C1 segment of cervical spinal cord (tissue), 14 donors: ENCODE measurements at regions not wholly inside any gene's neighbourhood (a gene's known extent, or its start where the extent isn't known, plus 50 kb on each side); places are given as distances from the start of the nearest gene placed in this dataset.

Experiments used
- DNase-seq, 14 donors: peaks; one replicate each; lab custom pipeline; 2025; lab: John Stamatoyannopoulos, UW

- DNase-seq = no peak
These were observed 51.9 kb upstream of the KLF13 start for GRCh38 chr15:31274496-31275330.

- DNase-seq = peak in 1 of 14 donors; percentile 41
These were observed 51.0 kb upstream of the KLF13 start for GRCh38 chr15:31275331-31276262.

GRCh38 chr15:31276596-31277298, 49.9 kb upstream of the KLF13 start:
- peak in 1 of 14 donors; percentile 93 for DNase-seq
